NCI-H1105 treated with DMSO at 0.1 percent for 48 hours (cell line): ENCODE measurements at regions not wholly inside any gene's neighbourhood (a gene's known extent, or its start where the extent isn't known, plus 50 kb on each side); places are given as distances from the start of the nearest gene placed in this dataset.

Experiments used
- DNase-seq: peaks from one replicate; lab custom pipeline; 2025; lab: John Stamatoyannopoulos, UW

DNA sequence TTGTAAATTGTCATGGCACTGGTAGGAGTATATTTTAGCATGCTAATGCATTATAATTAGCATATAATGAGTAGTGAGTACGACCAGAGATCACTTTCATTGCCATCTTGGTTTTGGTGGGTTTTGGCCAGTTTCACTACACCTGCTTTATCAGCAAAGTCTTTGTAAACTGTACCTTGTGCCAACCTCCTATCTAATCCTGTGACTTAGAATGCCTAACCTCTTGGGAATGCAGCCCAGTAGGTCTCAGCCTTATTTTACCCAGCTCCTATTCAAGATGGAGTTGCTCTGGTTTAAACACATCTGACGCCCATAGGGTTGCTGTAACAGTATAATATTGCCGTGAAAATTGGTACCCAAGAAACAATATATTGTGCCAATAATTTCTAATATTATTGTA, 159.4 kb downstream of the MAGEB5 start:
- no peak for DNase-seq

DNA sequence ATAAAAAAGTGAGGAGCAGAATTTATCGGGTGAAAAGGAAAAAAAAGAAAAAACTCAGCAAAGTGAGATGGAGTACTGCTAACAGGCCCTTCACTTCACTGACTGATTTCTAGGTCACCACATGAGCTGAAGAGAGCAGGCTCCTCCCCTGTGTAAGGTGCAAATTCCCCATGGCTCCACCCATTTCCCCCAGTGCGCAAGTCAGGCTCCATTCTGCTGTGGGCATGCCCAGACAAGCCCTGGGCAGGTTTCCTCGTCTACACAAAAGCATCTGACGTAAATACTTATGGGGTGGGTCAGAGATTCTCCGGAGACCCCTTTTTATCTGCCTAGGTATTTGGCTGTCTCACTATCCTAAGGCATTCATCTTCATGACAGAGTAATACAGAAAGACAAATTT, 157.9 kb downstream of the MAGEB5 start:
- no peak for DNase-seq

GRCh38 chrX:26352891-26353430, 137.0 kb downstream of the MAGEB5 start:
- DNase-seq = no peak

GRCh38 chrX:26347171-26347570, 131.2 kb downstream of the MAGEB5 start:
- DNase-seq = no peak

- no peak for DNase-seq
Observed at GRCh38 chrX:26334232-26334631, 118.3 kb downstream of the MAGEB5 start.

- no peak for DNase-seq
Observed at GRCh38 chrX:26328608-26329319, 112.8 kb downstream of the MAGEB5 start.

GRCh38 chrX:26309262-26309661, 93.3 kb downstream of the MAGEB5 start:
- no peak for DNase-seq

GRCh38 chrX:26295425-26295824, 79.5 kb downstream of the MAGEB5 start:
- no peak for DNase-seq

DNA sequence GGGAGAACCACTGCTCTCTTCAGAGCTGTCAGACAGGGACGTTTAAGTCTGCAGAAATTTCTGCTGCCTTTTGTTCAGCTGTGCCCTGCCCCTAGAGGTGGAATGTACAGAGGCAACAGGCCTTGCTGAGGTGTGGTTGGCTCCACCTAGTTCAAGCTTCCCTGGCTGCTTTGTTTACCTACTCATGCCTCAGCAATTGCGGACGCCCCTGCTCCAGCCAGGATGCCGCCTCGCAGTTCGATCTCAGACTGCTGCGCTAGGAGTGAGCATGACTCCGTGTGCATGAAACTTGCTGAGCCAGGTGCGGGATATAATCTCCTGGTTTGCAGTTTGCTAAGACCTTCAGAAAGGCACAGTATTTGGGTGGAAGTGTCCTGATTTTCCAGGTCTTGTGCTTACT, 70.9 kb downstream of the MAGEB5 start:
- DNase-seq = no peak
